HG03521 (cell line): ENCODE measurements at regions not wholly inside any gene's neighbourhood (a gene's known extent, or its start where the extent isn't known, plus 50 kb on each side); places are given as distances from the start of the nearest gene placed in this dataset.

Experiments used
- ATAC-seq: cut with Tn5 transposase; IDR thresholded peaks from one replicate; pipeline ENCODE4 v1.9.1; 2021; ENCODE audit warnings: mild to moderate bottlenecking, moderate library complexity; ENCODE audit not compliant: unreplicated experiment

GRCh38 chr3:102141096-102141927, 292.0 kb downstream of the NFKBIZ start:
- ATAC-seq, result no peak

GRCh38 chr3:102141928-102142239, 292.6 kb downstream of the NFKBIZ start:
- no peak for ATAC-seq

- no peak for ATAC-seq
Observed at GRCh38 chr3:102142379-102143060, 292.3 kb upstream of the ZPLD1 start.

- no peak for ATAC-seq
Observed at GRCh38 chr3:102143536-102143935, 291.3 kb upstream of the ZPLD1 start.

GRCh38 chr3:102144063-102144462, 290.8 kb upstream of the ZPLD1 start:
- ATAC-seq, result no peak

GRCh38 chr3:102148598-102149337, 286.0 kb upstream of the ZPLD1 start:
- no peak for ATAC-seq

- no peak for ATAC-seq
Observed at GRCh38 chr3:102151935-102152334, 282.9 kb upstream of the ZPLD1 start.

- ATAC-seq, result no peak
Observed at GRCh38 chr3:102156426-102156825, 278.4 kb upstream of the ZPLD1 start.

GRCh38 chr3:102158080-102158740, 276.6 kb upstream of the ZPLD1 start:
- no peak for ATAC-seq

GRCh38 chr3:102159810-102160451, 274.9 kb upstream of the ZPLD1 start:
- ATAC-seq, result no peak

- no peak for ATAC-seq
Observed at GRCh38 chr3:102161384-102162006, 273.3 kb upstream of the ZPLD1 start.

- ATAC-seq, result no peak
Observed at GRCh38 chr3:102162251-102162650, 272.6 kb upstream of the ZPLD1 start.

GRCh38 chr3:102163039-102163817, 271.6 kb upstream of the ZPLD1 start:
- ATAC-seq, result no peak

- no peak for ATAC-seq
Observed at GRCh38 chr3:102163818-102164154, 271.0 kb upstream of the ZPLD1 start.

GRCh38 chr3:102165367-102165766, 269.4 kb upstream of the ZPLD1 start:
- no peak for ATAC-seq

- ATAC-seq, result no peak
Observed at GRCh38 chr3:102169915-102170479, 264.8 kb upstream of the ZPLD1 start.

GRCh38 chr3:102170545-102170944, 264.3 kb upstream of the ZPLD1 start:
- ATAC-seq, result no peak

- no peak for ATAC-seq
Observed at GRCh38 chr3:102174312-102174712, 260.5 kb upstream of the ZPLD1 start.

- no peak for ATAC-seq
Observed at GRCh38 chr3:102174832-102175374, 259.9 kb upstream of the ZPLD1 start.
